HL-60/S4 treated with phorbol 12-myristate 13-acetate at 8.2 ng/mL for 4 days and 3 days (cell line): ENCODE measurements at regions not wholly inside any gene's neighbourhood (a gene's known extent, or its start where the extent isn't known, plus 50 kb on each side); places are given as distances from the start of the nearest gene placed in this dataset.

Source experiments
- in situ Hi-C: fragments of 300-500 bp; cut with MboI; formaldehyde crosslinking; loops from 2 replicates; pipeline ENCODE4 v1.15.0; 2022; ENCODE audit warnings: low sequenced_read_pairs

- in situ Hi-C loops: no loop called here
These were observed 353.1 kb upstream of the ALCAM start for GRCh38 chr3:105013657-105014056.

GRCh38 chr3:105014631-105015030 lies 352.1 kb upstream of the ALCAM start:
- in situ Hi-C loops: no loop called here

DNA sequence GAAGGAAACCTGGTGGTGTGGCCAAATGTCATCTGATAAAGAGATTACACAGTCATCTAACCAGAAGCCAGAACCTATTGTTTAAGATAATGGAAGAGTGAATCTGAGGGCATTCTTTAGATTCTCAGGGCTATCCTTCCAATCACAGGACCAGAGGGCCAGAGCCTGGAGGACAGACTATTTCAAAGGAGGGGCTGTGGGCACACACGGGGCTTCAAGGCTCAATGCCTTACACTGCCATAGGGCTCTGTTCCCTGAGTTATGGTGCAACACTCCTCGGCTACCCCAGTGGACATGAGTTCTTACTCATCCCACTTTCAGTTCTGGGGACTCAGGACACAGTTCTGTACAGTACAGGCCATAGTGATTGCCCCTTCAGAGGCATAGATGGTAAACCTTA lies 343.9 kb upstream of the ALCAM start:
- in situ Hi-C loops: no loop called here

GRCh38 chr3:105030211-105030610 lies 336.5 kb upstream of the ALCAM start:
- in situ Hi-C loops: no loop called here

- in situ Hi-C loops: no loop called here
These were observed 334.2 kb upstream of the ALCAM start for GRCh38 chr3:105032541-105032940.

DNA sequence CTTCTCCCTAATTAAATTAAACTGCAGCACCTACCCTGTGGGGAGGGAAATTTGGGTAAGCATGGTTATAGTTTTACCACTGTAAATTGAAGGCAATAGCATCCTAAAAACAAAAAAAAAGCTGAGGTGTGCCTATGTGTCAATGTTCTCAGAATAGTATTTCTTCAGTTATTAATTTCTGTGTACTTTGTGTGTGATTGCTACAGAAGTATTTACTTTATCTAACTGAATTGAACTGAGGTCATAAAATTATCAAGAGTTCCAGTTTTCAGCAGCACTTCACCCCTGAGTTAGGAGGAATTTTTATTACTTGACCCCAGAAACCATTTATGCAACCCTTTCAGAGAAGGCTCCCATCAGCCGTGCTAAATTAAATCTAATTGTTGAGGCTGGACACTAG lies 333.6 kb upstream of the ALCAM start:
- in situ Hi-C loops: no loop called here

- in situ Hi-C loops: no loop called here
These were observed 327.7 kb upstream of the ALCAM start for GRCh38 chr3:105039004-105039403.

GRCh38 chr3:105040026-105040622 lies 326.6 kb upstream of the ALCAM start:
- in situ Hi-C loops: no loop called here

DNA sequence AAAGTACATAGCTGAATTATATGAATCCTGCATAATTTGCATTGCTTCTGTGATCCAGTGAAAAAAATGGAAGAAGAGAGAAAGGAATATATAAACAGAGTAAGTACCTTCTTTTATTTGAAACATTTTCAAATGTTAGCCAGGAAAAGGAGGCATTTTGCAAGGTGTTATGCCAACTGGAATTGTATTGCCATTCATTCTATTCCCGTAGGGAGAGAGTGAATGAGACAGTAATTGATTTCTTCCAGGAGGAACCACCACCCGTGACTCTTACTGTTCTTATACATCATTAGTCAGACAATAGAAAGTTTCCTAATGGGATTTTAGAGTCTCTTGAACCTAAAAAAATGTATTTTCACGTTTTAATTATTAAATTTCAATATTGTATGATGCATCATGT lies 324.1 kb upstream of the ALCAM start:
- in situ Hi-C loops: no loop called here

GRCh38 chr3:105051111-105051510 lies 315.6 kb upstream of the ALCAM start:
- in situ Hi-C loops: no loop called here

DNA sequence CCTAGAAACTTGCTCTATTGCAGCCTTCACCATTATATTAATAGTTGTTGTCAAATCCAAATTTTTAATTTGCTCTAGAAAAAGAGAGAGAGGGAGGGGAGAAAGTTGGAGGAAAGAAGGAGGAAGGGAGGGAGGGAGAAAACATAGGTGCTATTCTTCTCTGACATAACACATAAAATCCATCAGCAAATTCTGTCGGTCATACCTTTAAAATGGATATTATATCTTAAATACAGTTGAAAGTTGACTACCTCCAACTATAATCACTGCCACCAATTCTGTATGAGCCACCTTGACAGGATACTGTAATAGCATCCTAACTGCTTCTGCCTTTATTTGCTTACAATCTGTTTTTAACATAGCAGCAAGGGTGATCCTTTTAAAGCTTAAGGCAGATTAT lies 314.7 kb upstream of the ALCAM start:
- in situ Hi-C loops: no loop called here

- in situ Hi-C loops: no loop called here
These were observed 303.9 kb upstream of the ALCAM start for GRCh38 chr3:105062853-105063252.

- in situ Hi-C loops: no loop called here
These were observed 300.5 kb upstream of the ALCAM start for GRCh38 chr3:105065895-105066839.

GRCh38 chr3:105067361-105067760 lies 299.3 kb upstream of the ALCAM start:
- in situ Hi-C loops: no loop called here

- in situ Hi-C loops: no loop called here
These were observed 289.5 kb upstream of the ALCAM start for GRCh38 chr3:105077060-105077822.

- in situ Hi-C loops: no loop called here
These were observed 282.8 kb upstream of the ALCAM start for GRCh38 chr3:105083945-105084344.

- in situ Hi-C loops: no loop called here
These were observed 281.2 kb upstream of the ALCAM start for GRCh38 chr3:105085506-105085905.

- in situ Hi-C loops: no loop called here
These were observed 273.1 kb upstream of the ALCAM start for GRCh38 chr3:105093371-105094252.

DNA sequence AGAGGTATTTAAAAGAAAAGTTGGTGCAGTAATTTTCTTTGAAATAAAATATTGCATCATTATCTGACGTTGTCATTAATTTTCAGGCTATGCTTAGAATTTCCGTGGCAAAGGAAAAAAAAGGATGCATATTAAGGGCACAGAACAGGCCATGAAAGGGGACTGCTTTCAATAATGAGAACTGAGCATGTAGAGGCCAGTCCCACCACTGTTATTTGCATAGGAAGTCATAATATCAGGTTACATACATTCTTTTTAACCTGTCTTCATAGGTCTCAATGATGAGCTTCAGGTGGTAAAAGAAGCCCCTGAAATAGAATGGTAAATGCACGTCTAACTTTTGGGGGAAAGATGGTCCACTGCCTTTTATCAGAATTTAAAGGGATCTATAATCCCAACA lies 272.1 kb upstream of the ALCAM start:
- in situ Hi-C loops: no loop called here

DNA sequence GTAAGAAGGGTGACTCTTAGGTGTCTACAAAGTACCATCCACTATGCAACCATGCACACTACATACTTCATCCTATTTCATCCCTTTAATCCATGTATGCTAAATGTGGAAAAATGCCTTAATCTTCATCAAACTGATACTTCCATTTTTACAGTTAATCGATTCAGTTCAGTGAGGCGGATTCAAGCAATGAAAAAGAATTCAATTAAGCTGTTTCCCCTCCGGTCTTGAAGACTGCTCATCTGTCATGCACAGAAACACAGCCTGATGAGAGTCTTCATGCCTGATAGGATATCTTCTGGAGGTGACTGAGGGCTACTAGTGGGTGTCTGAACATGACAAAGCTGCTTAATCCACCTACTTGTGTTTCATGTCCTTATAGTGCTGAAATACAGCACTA lies 270.6 kb upstream of the ALCAM start:
- in situ Hi-C loops: no loop called here

- in situ Hi-C loops: no loop called here
These were observed 265.1 kb upstream of the ALCAM start for GRCh38 chr3:105101603-105102002.
